ENCODE measurements at regions not wholly inside any gene's neighbourhood (a gene's known extent, or its start where the extent isn't known, plus 50 kb on each side); places are given as distances from the start of the nearest gene placed in this dataset.

DNA sequence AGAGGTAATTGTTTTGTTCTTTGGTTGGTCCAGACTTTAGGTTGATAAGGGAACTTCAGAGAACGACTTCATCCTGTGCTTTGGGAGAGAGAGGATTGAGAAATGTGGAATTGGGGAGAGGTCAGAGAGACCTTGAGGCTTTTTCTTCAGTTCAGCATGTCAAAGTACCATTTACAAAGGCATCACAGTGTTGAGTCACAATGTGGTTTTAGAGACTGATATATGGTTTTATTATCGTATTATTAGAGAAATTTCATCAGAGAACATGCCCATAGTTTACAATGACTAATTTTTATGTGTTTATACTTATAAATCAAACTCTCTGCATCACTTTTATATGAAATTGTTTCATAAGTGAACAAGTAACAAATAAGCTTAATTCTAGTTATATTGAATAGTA lies 626.6 kb downstream of the DSC3 start:
- H3K36me3 ChIP-seq (ENCODE audit: control insufficient read depth, insufficient read depth, low read length) = no peaks in the 10 kb centered on the region
- no peaks in the 10 kb centered on the region for H3K27me3 ChIP-seq (replicated peaks; ENCODE audit: control insufficient read depth, insufficient read depth, low read length)
- DNase-seq (ENCODE audit: extremely low read depth, insufficient read length) = no peak
- no peak overlapping the region for H3K4me3 ChIP-seq (replicated peaks; ENCODE audit: low read depth, low read length)
- TF ChIP-seq, protein P1, sequence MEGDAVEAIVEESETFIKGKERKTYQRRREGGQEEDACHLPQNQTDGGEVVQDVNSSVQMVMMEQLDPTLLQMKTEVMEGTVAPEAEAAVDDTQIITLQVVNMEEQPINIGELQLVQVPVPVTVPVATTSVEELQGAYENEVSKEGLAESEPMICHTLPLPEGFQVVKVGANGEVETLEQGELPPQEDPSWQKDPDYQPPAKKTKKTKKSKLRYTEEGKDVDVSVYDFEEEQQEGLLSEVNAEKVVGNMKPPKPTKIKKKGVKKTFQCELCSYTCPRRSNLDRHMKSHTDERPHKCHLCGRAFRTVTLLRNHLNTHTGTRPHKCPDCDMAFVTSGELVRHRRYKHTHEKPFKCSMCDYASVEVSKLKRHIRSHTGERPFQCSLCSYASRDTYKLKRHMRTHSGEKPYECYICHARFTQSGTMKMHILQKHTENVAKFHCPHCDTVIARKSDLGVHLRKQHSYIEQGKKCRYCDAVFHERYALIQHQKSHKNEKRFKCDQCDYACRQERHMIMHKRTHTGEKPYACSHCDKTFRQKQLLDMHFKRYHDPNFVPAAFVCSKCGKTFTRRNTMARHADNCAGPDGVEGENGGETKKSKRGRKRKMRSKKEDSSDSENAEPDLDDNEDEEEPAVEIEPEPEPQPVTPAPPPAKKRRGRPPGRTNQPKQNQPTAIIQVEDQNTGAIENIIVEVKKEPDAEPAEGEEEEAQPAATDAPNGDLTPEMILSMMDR (IDR thresholded peaks at IDR 0.05; ENCODE audit: insufficient read depth, low read length, poor library complexity, severe bottlenecking) = no peak

DNA sequence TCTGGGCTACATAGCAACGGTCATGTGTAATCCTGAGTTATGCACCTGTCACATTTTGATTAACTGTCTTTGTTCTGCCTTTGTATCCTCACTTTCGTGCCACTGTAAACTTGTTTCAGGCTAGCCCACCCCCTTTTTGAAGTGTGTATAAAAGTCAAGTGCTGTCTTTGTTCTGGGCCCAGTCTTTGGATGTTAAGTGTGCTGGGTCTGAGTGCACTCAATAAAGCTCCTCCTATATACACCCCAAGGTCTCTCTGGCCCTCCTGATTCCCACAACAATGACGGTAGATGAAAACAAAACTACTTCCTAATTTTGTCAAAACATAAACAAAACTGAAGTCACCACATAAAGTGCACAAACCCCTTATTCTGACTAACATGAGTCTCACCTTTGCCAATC lies 633.4 kb downstream of the DSC3 start:
- Histone ChIP-seq H3K4me3 (replicated peaks; ENCODE audit: low read depth, low read length) (no peak overlapping the region), H3K36me3 (ENCODE audit: control insufficient read depth, insufficient read depth, low read length) (no peaks in the 10 kb centered on the region), H3K27me3 (replicated peaks; ENCODE audit: control insufficient read depth, insufficient read depth, low read length) (no peaks in the 10 kb centered on the region)
- TF ChIP-seq, protein P1 (IDR thresholded peaks at IDR 0.05; ENCODE audit: insufficient read depth, low read length, poor library complexity, severe bottlenecking) = no peak
- DNase-seq (ENCODE audit: extremely low read depth, insufficient read length) = no peak

DNA sequence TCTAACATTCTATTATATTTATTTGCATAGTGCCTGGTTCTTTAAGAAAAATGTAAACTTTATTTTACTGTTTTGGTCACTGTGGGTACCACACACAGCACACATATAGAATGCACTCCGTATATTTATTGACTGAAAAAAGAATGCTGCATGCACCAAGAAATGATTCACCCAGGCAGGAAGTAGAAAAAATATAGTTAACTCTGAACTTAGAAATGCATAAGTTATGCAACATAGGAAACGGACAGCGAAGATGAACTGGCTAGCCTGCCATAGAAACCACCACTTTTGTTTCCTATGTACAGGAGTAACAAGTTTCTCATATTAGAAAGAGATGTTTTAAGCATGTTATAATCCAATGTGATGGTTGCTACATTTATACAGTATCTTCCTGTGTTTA lies 635.8 kb downstream of the DSC3 start:
- no peak for DNase-seq (ENCODE audit: extremely low read depth, insufficient read length)
- TF ChIP-seq, protein P1 (IDR thresholded peaks at IDR 0.05; ENCODE audit: insufficient read depth, low read length, poor library complexity, severe bottlenecking) = no peak
- H3K4me3 ChIP-seq (replicated peaks; ENCODE audit: low read depth, low read length) = no peak overlapping the region
- no peaks in the 10 kb centered on the region for H3K36me3 ChIP-seq (ENCODE audit: control insufficient read depth, insufficient read depth, low read length)
- H3K27me3 ChIP-seq (replicated peaks; ENCODE audit: control insufficient read depth, insufficient read depth, low read length) = no peaks in the 10 kb centered on the region

DNA sequence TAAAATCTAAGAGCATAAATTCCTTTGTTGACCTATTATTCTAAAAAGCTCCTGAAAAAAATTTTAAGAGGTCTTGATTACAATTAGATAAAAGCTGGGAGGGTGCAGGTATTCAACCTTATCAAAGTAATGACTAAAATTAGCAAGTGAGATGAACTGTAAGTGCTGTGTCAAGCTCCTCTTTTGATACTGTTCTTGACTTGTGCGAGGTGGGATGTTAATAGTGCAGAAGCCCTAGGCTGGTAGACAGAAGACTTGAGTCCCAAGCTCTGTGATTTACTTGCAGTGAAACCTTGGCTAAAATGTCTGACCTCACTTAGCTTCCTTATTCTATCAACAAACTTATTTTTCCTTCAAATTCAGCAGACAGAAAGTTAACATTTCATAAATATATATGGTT lies 637.5 kb downstream of the DSC3 start:
- no peak for DNase-seq (ENCODE audit: extremely low read depth, insufficient read length)
- TF ChIP-seq, protein P1 (IDR thresholded peaks at IDR 0.05; ENCODE audit: insufficient read depth, low read length, poor library complexity, severe bottlenecking) = no peak
- Histone ChIP-seq H3K27me3 (replicated peaks; ENCODE audit: control insufficient read depth, insufficient read depth, low read length) (no peaks in the 10 kb centered on the region), H3K36me3 (ENCODE audit: control insufficient read depth, insufficient read depth, low read length) (no peaks in the 10 kb centered on the region), H3K4me3 (replicated peaks; ENCODE audit: low read depth, low read length) (no peak overlapping the region)

DNA sequence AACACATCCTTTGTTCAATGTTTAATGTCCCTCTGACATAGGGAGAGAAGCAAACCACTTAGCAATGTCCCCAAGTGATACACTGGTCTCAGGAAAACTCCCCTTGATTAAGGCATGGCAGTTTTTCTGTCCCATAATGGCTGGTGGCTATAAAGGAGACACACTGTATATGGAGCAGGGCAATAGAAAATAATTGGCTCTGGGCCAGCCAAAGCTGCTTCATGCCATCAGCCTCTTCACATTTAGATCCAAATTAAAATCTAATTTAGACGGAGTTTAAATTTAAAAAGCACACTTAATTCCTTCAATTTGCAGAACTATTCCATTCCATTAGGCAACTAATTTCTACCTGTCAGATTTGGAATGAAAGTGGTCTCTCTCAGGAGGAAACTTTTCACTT lies 638.1 kb downstream of the DSC3 start:
- TF ChIP-seq, protein P1 (IDR thresholded peaks at IDR 0.05; ENCODE audit: insufficient read depth, low read length, poor library complexity, severe bottlenecking) = no peak
- Histone ChIP-seq H3K27me3 (replicated peaks; ENCODE audit: control insufficient read depth, insufficient read depth, low read length) (no peaks in the 10 kb centered on the region), H3K36me3 (ENCODE audit: control insufficient read depth, insufficient read depth, low read length) (no peaks in the 10 kb centered on the region), H3K4me3 (replicated peaks; ENCODE audit: low read depth, low read length) (no peak overlapping the region)
- no peak for DNase-seq (ENCODE audit: extremely low read depth, insufficient read length)

DNA sequence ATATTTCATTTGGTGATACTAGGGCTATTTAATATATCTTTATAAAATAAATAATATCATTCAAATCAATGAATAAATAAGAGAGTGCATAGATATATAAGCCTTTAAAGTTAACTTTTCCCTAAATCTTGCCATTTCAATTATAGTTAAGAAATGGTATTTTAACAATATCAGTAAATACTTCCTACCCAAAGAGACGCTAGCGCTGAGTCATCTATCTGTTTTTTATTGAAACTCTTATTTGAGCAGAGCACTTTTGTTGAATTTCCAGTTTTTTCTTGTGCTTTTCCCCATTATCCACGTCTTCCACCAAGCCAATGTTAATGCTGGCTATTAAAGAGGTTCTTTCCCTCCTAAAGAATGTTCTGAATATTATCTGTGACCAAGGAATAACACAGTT lies 639.3 kb downstream of the DSC3 start:
- TF ChIP-seq, protein P1 (IDR thresholded peaks at IDR 0.05; ENCODE audit: insufficient read depth, low read length, poor library complexity, severe bottlenecking) = no peak
- no peak for DNase-seq (ENCODE audit: extremely low read depth, insufficient read length)
- Histone ChIP-seq H3K27me3 (replicated peaks; ENCODE audit: control insufficient read depth, insufficient read depth, low read length) (no peaks in the 10 kb centered on the region), H3K36me3 (ENCODE audit: control insufficient read depth, insufficient read depth, low read length) (no peaks in the 10 kb centered on the region), H3K4me3 (replicated peaks; ENCODE audit: low read depth, low read length) (no peak overlapping the region)
